EH (cell line): ENCODE measurements at regions not wholly inside any gene's neighbourhood (a gene's known extent, or its start where the extent isn't known, plus 50 kb on each side); places are given as distances from the start of the nearest gene placed in this dataset.
"Not testable (repeated sequence)": the region's sequence is repeated elsewhere in the genome, so short reads cannot be mapped to it uniquely, and the experiment has no call there.

Source experiments
- DNase-seq: peaks from one replicate; pipeline ENCODE4 v3.0.0-alpha.2; 2015; ENCODE audit warnings: low read depth

DNA sequence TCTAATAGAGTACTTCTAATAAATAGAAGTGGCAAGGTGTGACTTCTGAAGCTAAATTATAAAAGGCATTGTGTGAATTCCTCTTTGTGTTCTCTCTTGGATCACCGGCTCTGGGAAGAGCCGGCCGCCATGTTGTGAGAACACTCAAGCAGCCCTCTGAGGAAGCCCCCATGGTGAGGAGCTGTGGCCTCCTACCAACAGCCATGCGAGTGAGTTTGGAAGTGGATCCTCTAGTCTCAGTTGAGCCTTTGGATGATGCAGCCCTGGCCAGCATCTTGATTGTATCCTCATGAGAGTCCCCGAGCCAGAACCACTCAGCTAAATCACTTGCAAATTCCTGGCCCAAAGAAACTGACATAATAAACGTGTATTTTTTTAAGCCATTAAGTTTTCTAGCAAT is 94.5 kb upstream of the CARD11 start:
- no peak for DNase-seq

DNA sequence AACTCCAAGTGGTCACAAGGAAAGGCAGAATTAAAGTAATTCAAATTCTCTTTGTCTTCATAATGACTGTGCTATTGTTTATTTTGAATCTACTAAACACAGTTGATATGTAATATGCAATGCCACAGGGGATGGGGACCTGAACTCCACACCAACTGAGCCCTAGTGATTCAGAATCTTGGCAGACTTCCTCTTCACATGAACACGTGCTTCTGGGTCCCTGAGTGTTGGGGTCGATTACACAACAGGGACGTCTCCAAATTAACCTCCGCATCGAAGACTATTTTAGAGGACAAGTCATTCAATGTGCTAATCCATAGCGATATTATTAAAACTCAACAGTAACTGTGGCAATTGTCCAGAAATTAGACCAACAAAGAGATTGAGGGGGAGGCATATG is 95.3 kb upstream of the CARD11 start:
- no peak for DNase-seq

DNA sequence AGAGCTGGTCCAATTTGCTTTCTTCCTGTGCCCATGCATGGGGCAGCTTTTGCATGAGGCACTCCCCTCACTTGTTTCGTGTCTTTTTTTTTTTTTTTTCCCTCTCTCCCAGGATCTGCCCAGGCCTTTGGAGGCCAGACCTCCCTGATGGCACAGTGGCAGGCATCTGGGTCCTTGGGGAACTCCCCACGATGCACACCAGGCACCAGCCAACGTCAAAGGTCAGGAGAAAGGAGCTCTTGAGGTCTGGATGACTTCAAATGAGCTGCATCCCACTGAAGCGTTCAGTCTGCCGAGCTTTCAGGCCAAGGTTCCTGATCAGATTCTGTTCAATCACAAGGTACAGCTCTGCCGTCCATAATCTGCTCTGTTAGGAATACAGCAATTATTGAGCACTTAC is 97.2 kb upstream of the CARD11 start:
- DNase-seq, result no peak

DNA sequence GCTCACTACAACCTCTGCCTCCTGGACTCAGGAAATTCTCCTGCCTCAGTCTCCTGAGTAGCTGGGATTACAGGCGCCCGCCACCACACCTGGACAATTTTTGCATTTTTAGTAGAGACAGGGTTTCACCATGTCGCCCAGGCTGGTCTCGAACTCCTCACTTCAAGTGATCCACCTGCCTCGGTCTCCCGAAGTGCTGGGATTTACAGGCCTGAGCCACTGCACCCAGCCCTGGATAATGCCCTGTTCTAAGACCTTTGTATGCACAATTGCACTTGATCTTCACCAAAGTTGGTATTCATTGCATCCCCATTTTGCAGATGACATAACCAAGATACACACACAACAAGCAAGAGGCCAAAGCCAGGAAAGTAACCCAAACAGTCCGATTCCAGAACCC is 97.7 kb upstream of the CARD11 start:
- DNase-seq, result no peak

DNA sequence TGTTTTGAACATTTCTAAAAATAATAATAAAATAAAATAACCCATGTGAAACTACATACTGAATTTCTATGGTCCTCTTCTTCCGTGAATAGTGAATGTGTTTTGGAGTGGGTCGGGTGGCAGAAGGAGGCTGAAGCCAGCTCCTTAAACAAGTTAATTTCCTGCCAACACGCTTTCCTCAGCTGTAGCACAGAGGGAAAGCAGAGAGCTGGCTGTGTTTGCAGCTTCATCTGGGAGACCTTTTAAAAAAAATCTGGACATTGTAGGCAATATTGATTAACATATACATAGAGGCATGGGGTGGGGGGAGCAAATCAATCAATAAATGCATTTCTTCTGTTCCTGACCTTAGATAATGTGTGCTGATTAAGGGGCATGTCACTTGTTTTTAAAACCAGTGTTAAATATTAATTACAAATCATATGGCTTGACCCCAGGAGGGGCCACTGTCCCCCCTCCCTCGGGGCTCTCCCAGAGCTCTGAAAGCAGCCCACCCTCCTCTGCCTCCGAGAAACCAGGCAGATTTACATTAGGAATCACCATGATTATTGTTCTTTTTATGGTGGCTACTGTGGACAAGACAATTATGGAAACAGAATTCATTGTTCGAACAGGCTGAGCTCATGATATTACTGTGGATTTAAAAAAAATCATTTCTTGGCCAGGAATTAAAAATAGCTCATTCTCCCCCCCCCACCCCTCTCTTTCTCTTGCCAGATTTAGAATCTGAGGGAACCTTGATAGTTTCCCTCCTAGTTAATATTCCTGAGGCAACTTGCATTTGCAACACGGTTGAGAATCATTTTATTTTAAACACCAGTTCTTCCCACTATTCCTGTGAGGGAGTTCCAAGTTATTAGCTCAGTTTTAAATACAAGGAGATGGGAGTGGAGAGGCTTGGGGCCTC is 100.5 kb upstream of the CARD11 start:
- DNase-seq, result no peak

DNA sequence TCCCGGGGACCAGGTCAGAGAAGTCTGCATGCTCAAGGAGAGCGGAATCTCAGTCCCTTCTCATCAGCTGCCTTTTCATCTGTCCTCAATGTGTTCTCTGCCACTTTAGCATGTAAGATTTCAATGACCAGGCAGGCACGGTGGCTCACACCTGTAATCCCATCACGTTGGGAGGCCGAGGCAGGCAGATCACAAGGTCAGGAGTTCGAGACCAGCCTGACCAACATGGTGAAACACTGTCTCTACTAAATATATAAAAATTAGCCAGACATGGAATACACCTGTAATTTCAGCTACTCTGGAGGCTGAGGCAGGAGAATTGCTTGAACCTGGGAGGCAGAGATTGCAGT is 101.1 kb upstream of the CARD11 start:
- DNase-seq, result not testable (repeated sequence)

DNA sequence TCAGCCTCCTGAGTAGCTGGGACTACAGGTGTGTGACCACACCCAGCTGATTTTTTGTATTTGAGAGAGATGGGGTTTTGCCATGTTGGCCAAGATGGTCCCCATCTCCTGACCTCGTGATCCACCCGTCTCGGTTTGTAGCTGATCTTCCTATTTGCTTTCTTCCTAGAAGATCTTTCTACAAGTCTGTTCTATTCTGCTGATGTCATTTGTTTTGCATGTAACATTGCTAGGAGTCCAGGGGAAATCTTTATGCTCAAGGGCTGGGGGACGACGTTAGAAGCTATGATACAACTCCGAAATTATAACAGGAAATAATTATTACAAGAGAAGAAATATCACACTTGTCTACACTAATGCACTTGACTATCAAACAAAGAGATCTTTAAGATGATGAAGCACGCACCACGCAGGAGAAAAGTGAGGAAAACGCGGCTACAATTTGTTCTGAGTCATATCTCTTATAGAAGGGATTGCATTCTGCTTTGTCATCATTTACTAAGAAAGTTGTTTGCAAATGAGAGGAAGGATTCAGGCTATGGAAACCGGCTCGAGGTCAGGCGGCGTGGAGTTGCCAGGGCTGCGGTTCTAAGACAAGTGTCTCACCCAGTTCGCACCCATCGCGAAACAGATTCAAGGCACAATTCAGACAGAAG is 103.0 kb upstream of the CARD11 start:
- no peak for DNase-seq

DNA sequence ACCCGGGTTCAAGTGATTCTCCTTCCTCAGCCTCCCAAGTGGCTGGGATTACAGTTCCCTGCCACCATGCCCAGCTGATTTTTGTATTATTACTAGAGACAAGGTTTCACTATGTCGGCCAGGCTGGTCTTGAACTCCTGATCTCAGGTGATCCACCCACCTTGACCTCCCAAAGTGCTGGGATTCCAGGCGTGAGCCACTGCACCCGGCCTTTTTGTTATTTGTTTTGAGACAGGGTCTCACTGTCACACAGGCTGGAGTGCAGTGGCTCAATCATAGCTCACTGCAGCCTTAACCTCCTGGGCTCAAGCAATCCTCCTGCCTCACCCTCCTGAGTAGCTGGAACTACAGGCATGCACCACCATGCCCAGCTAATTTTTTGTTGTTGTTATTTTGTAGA is 104.8 kb upstream of the CARD11 start:
- DNase-seq, result not testable (repeated sequence)

DNA sequence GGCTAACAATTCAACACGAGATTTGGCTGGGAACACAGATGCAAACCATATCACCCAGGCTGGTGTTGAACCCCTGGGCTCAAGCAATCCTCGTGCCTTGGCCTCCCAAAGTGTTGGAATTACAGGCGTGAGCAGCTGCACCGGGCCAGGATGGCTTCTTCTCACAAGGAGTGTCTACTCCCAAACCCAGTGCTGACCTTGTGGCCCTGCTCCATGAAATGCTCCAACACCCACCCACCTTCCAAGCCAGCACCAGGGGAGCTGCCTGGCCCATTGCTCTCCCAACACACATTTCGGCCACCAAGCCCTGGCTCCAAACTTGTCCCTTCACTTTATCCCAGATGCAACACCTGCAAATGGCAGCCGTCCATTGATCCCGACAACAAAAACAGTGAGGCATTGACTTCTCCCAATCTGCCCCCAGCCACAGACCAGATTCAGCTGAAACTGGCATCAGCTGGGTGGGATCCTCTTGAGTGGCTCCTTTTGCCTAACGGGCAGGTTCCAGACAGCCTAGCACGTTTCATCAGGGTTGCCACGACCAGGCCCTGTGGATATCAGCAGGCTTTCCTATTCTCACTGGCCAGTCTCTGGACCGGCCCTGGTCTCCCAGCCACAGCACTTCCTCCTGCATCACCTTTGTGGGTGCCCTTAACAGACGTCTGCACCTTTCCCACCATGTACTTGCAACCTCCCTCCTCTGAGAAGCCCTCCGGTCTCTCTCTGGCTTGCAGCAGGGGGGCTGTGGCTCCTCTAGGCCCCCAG is 105.7 kb upstream of the CARD11 start:
- DNase-seq, result no peak

DNA sequence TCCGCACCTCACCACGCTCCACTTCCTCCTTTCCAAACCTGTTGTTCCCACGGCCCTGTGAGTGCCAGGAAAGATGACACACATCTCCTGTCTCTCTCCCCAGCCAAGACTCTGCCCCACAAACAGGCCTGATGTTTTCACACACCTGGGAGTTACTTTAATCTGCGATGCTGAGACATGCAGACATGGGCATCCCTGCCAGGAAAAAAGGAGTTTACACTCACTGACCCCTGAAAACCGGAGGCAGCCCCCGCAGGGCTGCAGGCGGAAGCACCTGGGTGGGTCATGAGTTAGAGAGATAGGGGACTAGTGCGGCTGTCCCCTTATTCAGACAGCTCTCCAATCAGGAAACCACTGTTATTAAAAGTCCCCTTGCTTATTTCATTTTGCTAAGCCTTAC is 106.4 kb upstream of the CARD11 start:
- DNase-seq, result no peak

DNA sequence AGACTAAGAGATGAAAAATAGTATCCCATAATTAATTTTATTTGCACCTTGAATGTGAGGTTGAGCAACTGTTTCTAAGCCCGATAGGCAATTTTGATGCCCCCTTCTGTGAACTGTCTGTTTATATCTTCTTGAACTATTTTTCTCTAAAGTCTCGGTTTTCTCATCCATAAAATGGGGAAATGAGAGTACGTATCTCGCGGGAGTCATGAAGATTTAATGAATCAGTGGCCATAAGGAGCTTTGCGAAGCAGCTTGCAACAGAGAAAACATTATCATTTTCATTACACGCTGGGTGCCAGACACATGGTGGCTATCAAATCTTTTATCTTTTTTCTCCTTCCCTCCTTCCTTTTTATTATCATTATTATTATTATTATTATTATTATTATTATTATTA is 108.1 kb upstream of the CARD11 start:
- DNase-seq, result no peak

DNA sequence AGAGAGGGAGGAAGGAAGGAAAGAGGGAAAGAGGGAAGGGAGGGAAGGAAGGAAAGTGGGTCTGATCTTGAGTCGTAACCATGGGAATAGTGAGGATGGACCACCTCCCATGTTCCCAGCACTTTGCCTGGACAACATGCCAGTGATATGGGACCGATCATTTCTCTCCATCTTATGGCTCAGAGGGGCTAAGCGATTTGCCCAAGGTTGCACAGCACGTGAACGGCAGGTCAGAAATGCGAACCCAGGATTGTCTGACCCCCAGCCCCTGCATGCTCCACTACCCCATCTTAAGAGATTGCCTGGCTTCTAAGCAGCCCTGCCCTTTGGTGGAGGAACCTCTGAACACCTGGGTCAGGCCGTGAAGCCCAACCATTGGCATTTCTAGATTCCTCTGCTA is 109.0 kb upstream of the CARD11 start:
- DNase-seq, result no peak

DNA sequence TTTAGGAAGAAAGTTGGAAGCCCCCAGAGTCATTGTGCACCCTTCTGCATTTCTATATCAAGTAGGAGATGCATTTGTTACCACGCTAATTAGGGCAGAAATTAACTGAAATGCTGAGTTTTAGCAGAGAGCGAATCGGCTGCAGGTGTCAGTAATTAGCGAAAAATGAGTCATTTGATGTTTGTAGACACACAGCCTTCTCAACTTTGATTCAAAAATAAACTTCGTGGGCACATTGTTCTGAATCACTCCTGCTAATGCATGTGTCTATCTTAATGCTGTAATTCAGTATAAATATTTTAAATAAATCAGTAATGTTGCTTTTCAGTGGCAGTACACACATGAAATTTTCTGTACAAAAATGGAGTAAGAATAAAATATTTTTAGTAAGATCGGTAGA is 109.5 kb upstream of the CARD11 start:
- no peak for DNase-seq

DNA sequence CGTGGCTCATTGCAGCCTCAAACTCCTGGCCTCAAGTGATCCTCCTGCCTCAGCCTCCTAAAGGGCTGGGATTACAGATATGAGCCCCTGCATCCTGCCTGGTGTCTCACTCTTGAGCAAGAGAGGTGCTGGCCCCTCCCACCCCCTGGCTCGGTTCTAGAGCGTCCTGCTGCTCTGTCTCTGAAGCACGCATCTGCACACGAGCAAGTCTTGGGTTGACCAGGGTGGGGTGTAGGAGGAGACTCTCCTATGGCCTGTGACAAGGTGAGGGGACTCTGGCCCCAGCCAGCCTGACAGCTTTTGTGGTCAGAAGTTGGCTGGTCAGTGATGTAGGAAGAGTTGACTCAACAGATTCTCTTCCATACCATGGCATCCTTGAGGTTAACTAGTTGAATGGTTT is 110.7 kb upstream of the CARD11 start:
- DNase-seq, result no peak

DNA sequence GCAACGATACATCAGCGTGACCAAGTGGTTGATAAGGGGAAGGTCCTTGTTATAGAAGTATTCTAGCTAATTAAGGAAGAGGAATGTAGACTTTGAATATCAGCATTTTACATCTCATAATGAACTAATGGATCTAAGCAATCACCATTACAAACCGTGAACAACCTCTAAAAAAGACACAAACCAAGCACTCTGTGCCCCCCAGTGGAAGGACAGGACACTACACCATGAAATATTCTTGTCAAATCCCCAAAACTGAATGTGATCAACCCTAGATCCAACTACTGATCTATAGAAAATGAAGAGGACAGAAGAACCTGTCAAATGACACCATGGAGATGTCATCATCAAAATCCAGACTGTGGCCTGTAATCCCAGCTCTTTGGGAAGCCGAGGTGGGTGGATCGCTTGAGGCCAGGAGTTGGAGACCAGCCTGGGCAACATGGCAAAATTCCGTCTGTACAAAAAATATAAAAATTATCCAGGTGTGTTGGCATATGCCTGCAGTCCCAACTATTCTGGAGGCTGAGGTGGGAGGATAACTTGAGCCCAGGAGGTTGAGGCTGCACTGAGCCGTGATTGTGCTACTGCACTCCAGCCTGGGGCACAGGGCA is 111.3 kb upstream of the CARD11 start:
- peak; percentile 39 for DNase-seq

DNA sequence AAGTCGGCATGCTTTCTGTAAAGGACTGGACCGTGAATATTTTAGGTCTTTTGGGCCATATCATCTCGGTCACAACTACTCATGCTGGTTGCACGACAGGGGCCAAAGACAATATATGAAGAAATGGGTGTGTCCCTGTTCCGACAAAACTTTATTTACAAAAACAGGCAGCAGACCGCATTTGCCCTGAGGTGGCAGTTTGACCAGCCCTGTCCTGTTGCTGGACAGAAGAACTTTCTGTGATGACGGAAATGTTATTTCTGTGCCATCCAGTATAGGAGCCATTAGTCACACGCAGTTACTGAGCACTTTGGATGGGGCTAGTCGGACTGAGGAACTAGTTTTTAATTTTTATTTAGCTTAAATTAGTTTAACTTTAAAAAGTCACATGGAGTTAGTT is 112.8 kb upstream of the CARD11 start:
- DNase-seq, result no peak

DNA sequence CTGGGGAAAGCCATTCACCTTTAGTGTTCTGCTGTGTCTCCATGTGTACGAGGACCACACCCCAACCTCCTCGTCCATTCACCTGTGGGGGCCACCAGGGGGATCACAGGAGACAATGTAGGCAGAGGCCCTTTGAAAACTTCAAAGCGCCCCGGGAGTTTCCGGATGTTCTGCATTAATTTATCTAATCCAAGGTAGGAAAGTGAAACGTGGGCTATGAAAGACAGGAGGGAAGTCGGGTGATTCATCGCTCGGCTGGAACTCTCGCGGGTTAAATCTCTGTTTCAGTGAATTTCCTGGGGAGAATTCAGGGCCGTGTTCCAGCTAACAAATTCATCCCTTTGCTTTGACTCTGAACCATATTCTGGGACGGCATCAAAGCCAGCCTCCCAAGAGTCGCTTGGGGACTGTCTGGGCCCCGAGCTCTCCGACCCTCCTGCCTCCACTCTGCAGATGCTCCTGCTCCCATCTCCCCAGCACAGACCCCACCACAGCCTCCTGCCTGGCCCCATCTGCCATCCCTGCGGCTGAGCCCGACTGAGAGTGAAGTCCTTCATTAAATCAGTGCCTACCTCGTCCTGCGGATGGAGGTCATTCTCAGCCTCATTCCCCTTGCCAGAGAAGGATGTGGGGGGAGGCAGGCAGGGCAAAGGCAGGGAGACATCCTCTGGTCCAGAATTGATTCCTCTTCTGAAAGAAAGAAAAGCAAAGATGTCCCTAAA is 114.1 kb upstream of the CARD11 start:
- no peak for DNase-seq

DNA sequence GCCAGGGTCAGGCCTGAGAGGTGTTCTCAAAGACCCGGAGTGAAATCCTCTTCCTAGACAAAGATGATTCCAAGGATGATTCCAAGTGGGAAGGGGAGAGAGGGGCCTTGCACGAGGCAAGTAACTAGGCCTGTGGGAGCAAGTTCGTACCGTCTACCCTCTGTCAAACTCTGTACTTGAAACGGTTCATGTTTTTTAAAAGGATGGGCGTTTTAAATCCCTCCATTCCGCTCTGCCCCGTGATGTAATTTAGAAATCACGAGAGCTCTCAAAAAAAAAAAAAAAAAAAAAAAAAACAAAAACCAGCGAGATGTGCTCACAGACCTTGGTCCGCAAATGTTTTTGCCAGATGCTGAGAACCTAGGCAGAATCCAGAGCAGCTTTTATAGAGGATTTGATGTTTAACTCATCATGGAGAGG is 114.7 kb upstream of the CARD11 start:
- DNase-seq, result no peak

DNA sequence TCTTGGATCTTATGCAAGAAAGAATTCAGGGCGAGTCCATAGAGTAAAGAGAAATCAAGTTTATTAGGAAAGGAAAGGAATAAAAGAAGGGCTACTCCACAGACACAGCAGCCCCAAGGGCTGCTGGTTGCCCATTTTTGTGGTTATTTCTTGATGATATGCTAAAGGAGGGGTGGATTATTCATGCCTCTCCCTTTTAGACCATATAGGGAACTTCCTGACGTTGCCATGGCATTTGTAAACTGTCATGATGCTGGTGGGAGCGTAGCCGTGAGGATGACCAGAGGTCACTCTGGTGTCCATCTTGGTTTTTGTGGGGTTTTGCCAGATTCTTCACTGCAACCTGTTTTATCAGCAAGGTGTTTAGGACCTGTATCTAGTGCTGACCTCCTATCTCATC is 115.4 kb upstream of the CARD11 start:
- no peak for DNase-seq

DNA sequence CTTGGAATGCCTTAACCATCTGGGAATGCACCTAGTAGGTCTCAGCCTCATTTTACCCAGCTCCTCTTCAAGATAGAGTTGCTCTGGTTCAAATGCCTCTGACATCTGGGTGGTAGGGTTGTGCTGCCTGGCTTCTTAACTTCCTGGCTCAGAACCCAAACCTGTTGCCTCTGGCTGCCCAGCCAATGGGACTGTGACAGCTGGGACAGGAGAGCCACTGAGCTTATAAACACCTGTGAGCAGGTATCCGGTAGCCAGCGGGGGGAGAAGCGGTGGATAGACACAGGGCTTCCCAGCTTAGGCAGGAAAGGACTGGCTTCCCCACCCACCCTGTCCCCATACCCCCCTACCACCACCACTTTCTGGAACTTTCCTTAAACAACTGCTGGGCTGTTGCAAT is 115.8 kb upstream of the CARD11 start:
- no peak for DNase-seq

DNA sequence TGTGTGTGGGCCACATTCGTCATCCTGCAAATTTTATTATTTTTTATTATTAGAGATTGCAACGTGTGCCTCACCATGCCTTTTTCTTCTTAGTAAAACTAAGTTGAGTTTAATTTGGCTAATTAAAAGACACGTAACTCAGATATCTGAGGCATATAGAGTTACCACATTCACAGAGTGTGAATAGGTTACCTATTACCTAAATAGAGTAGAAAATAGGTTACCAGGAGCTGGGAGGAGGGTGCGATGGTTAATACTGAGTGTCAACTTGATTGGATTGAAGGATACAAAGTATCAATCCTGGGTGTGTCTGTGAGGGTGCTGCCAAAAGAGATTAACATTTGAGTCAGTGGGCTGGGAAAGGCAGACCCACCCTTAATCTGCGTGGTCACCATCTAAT is 116.3 kb upstream of the CARD11 start:
- not testable (repeated sequence) for DNase-seq

DNA sequence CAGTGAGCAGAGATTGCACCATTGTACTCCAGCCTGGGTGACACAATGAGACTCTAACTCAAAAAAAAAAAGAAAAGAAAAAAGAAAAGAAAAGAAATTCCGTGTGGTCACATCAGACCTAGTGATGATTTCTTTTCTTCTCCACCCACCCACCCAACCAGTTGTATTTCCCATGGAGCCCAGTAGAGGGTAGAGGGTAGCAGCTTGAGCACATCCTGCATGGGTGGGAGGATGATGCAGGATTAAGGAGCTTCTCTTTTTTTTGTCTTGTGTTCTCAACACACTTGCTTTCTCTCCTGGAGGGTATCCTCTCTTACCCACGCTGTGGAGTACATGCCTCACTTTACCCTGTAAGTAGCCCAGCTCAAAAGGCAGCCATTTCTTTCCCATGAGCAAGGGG is 118.6 kb upstream of the CARD11 start:
- no peak for DNase-seq
